Ramos (cell line): ENCODE measurements at regions not wholly inside any gene's neighbourhood (a gene's known extent, or its start where the extent isn't known, plus 50 kb on each side); places are given as distances from the start of the nearest gene placed in this dataset.
"Not testable (repeated sequence)": the region's sequence is repeated elsewhere in the genome, so short reads cannot be mapped to it uniquely, and the experiment has no call there.

Experiments used
- in situ Hi-C: fragments of 300-500 bp; cut with MboI; formaldehyde crosslinking; loops from one replicate; pipeline ENCODE4 v1.14.3; 2022; ENCODE audit warnings: low sequenced_read_pairs; ENCODE audit not compliant: unreplicated experiment

DNA sequence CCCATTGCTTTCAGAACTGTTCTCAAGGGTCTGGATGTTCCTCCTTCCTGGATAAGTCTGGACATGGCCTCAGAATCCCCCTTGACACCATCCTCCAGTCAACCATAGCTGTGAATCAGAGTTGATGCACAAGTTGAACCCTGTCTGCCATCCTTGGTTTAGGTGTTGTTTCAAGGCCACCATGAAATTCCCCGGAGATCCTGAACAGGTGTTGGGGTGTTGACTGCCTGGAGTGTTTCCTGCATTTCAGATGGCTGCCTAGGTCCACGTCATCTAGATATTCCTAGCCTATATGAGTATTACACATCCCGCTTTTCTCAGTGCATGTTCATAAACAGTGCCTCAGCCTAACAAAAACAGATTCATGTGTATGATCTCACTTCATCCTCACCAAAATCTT lies 86.7 kb upstream of the PWP1 start:
- in situ Hi-C loops, result no loop called here

DNA sequence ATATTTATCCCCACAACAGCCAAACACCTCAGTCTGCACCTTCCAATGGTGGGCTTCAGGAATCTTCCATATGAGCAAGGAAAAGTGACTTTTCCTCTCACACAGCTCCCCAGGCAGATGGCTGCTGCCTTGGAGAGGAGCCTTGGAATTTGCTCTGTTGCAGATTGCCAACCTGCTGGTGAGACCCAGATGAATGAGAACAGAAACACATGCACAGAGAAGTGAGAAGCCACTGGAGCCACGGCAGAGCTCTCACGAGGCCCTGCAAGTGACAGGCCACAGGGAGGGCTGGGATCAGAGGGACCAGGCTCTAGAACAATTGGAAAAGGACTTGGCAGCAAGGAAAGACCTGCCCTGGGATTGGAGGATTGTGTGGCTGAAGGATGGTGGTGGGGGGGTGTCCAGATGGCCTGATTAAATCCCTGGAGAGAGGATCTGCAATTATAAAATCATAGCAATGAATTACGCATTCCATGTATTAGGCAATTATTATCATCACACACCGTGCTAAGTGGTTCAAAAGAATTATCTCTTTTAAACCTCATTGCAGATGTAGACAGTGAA lies 84.9 kb upstream of the PWP1 start:
- in situ Hi-C loops, result no loop called here

DNA sequence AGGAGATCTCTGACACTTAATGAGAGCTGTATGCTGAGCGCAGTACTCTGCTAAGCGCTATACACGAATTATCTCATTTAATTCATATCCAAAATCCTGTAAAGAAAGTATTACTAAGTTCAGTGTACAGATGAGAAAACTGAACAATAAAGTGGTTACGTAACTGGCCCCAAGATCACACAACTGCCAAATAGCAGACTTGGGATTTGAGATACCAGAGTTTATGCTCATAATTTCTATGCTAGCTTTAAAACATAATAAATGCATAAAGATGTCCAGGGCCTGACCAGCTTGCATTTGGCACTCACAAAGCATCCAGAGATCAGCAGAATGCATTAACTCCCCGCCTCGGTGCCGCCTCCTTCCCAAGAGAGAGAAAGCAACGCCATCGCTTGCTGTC lies 83.2 kb upstream of the PWP1 start:
- in situ Hi-C loops, result no loop called here

DNA sequence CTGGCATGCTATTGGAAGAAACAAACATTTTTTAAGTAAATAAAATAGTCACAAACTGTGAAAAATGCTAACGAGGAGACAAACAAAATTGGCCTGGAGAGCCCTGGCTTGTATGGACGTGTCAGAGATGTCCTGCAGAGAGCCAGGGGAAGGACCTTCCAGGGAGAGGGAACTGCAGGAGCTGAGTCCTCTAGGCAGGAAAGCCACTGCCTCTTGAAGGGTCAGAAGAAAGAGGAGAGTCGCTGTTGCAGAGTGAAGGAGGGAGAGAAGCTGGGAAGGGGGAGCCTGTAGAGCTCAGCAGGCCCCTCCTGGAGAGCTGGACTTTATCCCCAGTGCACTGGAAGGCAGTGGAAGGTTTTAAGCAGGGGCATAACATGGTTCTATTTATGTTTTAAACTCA lies 80.3 kb upstream of the PWP1 start:
- in situ Hi-C loops, result no loop called here

DNA sequence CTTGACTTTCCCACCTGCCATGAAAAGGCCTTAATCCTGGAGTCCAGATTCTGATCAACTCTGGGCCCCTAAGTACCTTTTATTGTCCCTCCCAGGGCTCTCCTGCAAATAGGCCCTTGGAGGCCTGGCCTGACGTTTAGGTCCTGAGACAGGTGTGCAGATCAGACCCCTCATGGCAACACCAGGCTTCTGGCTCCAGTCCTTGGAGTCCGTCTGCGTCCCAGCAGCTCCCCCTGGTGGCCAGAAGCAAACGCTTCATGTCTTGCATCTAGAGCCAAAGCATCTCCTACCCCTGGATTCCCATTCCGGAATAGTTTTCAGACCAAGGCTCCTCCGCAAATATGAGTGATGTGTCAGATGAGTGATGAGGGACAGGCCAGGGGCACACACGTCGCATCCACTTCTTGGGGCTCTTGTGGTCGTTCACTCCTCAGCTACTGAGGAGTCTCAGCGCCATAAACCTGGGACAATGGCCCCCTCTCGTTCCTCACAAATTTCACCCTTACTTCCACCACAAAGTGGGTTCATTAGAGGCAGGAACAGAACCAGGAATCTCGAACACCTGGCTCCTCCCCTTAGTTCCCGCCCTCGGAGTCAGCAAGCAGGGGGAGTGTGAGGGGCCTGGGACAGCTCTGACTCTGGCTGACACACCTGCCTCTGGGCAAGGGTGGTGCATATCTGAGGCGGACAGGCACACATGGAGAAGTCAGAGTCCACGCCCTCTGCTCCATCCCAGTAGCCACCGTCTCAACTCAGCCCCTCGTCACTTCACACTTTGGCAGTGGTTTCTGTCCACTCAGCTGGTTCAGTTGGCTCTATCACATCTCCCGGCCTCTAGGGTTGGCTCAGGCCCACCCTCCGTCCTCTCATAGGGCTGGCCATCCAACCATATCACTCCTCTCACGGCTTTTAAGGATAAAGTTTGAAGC lies 77.9 kb upstream of the PWP1 start:
- in situ Hi-C loops, result no loop called here

DNA sequence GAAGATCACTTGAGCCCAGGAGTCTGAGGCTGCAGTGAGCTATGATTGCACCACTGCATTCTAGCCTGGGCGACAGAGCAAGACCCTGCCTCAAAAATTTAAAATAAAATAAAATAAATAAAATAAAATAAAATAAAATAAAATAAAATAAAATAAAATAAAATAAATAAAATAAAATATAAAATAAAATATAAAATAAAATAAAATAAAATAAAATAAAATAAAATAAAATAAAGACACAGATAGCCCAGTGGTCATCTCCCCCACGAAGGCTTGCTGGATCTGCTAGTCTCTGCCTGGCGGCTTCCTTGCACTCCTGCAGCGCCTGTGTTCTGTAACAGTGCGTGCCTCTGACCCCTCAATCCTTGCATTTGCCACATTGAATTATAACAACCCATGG lies 76.8 kb upstream of the PWP1 start:
- in situ Hi-C loops, result not testable (repeated sequence)

DNA sequence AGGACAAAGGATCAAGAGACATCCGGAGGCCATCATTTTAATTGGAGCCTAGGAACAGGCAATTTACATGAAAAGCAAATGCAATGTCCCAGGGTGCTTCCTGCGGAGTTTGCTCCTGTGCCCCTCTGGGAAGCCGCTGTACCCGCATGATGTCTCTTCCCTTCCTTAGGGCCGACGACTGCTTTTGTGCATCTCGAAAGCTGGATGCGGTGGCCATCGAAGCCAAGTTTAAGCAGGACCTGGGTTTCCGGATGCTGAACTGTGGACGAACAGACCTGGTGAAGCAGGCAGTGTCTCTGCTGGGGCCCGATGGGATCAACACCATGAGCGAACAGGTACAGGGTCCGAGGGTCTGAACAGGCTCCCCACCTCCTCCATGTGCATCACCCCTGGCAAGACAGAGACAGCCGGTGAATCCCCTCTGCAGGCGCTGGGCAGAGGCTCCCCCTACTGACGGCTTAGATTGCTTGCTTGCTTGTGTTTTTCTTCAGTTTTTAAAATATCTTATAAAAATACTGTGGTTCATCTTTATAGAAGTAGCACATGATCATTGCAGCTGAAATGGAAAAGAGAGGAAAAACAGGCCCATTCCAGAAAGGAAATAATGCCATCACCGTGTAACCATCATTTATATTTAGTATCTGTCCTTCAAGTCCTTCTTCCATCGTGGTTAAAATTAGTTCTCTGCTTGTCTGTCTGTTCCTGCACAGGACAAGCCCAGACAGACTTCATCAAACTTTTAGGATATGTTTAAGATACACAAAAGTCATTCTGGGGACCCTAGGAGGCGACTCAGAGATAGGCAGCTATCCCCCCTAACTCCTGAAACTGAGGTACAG lies 75.4 kb upstream of the PWP1 start:
- in situ Hi-C loops, result loop anchor here (5.0 kb wide), 1 partner anchor 478 kb away; no protein-coding TSS in a partner anchor

DNA sequence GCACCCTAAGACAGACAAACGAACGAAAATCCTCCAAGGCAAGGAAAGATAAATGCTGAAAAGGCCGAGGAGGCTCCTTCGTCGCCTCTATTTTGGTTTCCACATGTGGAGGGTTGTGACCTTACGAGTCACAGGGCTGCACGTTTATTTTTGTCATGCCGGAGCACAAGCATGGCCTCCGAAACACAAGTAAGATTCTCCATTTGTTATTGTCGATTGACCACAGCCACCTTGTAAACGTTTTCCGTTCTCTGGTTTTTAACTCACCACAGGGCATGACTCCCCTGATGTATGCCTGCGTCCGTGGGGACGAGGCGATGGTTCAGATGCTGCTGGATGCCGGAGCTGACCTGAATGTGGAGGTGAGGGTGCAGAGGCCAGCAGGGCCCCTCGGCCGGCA lies 73.1 kb upstream of the PWP1 start:
- in situ Hi-C loops, result loop anchor here (5.0 kb wide), 1 partner anchor 480 kb away; no protein-coding TSS in a partner anchor

DNA sequence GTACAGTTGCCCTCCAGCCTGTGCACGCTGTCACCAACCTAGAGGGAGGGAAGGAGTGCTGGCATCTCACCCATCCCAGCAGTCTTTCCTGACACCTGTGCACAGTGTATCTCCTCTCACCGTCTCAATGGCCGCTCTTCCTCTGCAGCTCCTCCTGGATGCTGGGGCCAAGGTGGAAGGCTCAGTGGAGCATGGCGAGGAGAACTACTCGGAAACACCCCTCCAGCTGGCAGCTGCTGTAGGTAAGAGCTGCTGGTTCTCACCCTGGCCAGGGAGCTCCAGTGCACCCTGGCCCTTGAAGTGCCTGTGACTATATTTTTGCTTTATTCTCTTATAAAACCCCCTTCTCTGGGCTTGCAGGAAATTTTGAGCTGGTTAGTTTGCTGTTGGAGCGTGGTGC lies 68.7 kb upstream of the PWP1 start:
- in situ Hi-C loops, result no loop called here

DNA sequence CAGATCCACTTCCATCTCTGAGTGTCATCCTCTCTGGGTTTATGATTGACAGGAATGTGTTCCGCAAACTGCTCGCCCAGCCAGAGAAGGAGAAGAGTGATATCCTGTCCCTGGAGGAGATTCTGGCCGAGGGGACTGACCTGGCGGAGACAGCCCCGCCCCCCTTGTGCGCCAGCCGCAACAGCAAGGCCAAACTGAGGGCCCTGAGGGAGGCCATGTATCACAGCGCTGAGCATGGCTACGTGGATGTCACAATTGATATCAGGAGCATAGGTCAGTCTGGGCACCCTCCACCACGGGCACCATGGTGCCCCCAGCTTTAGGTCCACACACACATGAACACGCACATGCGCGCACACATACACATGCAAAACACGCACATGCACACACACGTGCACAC lies 67.5 kb upstream of the PWP1 start:
- in situ Hi-C loops, result no loop called here

DNA sequence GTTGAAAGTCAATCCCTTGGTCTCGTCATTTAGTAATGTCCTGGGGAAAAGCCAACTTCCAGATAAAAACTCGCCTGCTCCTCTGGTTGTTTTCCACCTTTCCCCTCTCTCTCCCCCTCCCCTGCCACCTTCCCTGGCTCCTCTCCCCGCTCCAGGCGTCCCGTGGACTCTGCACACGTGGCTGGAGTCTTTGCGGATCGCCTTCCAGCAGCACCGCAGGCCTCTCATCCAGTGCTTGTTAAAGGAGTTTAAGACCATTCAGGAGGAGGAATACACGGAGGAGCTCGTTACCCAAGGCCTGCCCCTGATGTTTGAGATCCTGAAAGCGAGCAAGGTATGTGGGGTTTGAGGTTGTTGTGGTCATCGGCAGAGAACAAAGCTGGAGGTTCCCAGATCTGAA lies 65.8 kb upstream of the PWP1 start:
- in situ Hi-C loops, result no loop called here

DNA sequence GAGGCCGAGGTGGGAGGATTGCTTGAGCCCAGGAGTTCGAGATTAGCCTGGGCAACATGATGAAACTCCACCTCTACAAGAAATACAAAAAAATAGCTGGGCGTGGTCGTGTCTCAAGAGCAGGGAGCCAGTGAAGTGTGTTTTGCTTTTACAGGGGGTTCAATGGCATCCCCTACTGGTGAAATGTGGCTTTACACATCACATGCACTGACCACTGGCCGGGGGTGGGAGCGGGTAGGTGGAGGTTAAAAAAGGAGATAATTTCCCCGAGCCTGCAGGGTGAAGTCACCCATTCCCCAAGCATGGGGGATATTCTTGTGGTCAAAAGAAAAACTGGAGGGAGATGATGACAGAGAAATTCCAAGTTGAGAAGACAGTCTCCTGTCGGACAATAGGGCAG lies 63.6 kb upstream of the PWP1 start:
- in situ Hi-C loops, result no loop called here

DNA sequence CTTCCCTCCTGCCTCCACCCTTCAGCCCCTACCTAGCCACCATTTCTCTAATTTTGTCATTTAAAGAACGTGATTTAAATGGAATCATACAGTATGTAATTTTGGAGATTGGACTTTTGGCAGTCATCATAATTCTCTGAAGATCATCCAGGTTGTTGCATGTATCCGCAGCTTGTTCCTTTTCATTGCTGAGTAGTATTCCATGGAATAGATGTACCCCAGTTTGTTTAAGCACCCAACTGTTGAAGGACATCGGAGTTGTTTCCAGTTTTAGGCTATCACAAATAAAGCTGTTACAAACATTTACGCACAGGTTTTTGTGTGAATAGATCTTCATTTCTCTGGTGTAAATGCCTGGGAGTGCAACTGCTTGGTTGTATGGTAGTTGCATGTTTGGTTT lies 61.1 kb upstream of the PWP1 start:
- in situ Hi-C loops, result no loop called here

DNA sequence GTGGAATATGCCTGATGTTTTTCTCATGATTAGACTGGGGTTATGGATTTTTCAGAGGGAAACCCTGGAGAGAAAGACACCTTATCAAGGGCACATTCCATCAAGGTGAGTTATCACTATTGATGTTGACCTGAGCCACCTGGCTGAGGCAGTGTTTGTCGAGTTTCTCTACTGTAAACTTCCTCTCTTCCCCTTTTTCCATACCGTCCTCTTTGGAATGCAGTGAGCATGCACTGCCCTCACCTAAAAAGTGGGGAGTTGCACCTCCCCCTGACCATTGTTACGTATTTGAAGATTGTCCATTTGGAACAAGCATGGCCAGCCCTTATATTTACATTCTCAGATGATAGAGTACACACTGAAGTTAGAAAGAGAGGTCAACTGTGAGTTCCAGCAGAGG lies 53.9 kb upstream of the PWP1 start:
- in situ Hi-C loops, result no loop called here

DNA sequence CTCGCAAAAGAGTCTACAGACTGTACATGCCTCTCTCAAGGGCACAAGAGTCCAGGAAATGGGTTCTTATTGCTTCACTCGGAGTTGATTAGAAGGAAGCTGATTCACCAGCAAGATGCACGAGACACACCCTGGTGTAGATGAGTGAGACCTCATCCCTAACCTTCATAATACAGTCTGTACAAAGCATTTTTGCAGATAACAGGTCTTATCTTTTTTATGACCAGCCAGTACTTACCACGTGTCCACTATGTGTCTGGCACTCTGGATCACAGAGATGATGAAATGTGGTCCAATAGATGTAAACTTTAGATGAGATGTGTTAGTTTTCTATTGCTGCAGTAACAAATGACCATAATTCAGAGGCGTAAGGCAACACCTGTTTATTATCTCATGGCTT lies 53.4 kb upstream of the PWP1 start:
- in situ Hi-C loops, result no loop called here

DNA sequence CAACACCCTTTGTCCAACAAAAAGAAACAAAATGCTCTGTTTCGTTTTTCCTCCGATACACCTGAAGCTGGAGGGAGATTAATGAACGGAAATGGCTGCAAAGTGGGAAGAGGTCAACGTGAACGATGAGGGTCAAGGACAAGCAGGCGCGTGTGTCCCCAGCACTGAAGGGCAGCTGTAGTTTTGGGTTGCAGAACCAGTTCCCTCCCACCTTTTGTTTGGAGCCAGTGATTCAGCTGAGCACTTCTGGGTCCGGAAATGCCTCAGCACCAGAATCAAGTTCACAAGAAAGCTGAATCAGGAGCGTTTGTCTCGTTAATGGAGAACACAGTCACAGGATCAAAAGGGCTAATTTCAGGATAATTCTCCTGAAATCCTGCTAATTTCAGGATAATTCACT lies 51.1 kb upstream of the PWP1 start:
- in situ Hi-C loops, result no loop called here

DNA sequence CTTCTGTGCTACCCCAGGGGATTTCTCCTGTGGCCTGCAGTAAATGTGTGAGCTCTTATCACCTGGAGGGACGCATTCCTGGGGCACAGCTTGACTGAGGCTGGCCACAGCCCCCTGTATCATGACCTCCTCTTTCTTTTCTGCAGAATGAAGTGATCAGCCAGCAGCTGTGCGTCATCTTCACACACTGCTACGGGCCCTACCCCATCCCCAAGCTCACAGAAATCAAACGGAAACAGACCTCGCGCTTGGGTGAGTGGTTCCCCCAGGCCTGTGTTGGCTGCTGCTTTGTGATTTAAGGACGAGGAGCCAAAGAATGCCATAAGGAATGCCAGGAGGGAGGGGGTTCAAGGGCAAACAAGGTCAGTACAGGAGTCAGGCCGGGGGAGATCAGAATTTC lies 50.5 kb upstream of the PWP1 start:
- in situ Hi-C loops, result no loop called here
